GM21786 (cell line): ENCODE measurements at regions not wholly inside any gene's neighbourhood (a gene's known extent, or its start where the extent isn't known, plus 50 kb on each side); places are given as distances from the start of the nearest gene placed in this dataset.
A peak's percentile ranks its signal among the peaks of the same experiment; 100 is the strongest.
"Not testable (repeated sequence)": the region's sequence is repeated elsewhere in the genome, so short reads cannot be mapped to it uniquely, and the experiment has no call there.

Experiments
- ATAC-seq: cut with Tn5 transposase; IDR thresholded peaks from one replicate; pipeline ENCODE4 v1.9.1; 2021; ENCODE audit not compliant: unreplicated experiment

DNA sequence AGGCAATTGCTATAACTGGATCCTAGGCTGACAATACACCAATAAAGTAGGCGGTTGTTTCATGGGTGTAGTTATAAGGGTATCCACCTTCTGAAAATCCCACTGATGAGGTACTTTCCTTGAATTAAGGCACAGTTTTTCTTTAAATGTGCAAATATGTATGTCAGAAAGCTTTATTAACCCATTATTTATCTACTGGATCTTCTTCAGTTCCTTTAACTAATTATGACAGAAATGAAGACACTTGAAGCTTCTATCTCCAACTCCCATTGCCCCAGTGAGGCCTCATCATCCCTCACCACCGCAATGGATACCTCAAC is 159.6 kb upstream of the KLF3 start:
- no peak for ATAC-seq

DNA sequence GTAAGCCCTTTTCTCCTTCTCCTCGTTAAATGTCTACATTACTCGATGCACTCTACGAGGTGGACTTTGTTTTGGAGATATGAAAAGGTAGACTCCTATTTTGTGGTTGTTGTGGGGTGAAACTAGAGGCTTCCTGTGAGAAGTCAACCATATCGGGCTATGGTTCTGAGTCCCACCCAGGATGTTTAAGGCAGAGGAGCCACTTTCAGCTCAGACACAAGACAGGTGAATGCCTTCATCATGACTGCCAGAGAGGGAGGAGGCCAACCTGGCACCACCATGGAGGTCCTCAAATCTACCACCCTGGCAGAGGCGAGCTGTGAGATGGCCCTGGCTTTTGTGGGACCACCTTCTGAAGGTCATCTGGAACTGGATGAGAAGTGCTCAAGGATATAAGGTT is 154.4 kb upstream of the KLF3 start:
- no peak for ATAC-seq

DNA sequence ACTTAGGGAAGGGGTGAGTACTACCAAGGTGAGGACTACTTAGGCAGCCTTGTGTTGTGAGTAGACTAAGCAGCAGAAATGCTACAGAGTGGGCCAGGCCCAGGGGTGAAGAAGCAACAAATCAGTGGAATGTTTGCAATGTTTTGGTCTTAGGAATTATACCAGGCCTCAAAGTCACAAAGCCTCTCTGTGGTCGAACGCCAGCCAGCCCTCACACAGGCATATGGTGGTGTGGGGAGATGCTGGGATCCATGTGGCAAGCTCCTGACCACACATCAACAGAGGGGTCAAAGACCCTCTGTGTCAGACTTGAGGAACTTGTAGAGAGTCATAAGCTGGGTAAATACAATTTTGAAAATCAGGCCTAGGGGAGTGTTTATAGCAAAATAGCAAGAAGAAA is 153.8 kb upstream of the KLF3 start:
- ATAC-seq = no peak

DNA sequence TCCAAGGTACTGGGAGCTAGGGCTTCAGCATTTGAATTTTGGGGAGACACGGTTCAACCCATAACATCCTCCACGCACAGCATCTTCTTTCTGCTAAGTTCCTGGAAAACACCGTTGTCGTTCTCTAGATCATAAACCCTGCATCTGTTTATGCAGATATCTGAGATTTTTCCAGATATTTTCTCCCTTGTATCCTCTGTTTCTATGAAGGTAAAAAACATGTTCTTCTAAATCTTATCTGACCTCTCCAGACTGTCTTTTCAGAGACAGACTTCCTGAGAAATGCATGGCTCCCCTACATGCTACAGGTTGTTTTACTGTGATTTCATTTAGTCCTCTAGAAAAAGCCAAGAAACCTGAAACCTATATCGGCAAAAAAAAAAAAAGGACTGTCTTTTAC is 152.3 kb upstream of the KLF3 start:
- ATAC-seq = no peak

DNA sequence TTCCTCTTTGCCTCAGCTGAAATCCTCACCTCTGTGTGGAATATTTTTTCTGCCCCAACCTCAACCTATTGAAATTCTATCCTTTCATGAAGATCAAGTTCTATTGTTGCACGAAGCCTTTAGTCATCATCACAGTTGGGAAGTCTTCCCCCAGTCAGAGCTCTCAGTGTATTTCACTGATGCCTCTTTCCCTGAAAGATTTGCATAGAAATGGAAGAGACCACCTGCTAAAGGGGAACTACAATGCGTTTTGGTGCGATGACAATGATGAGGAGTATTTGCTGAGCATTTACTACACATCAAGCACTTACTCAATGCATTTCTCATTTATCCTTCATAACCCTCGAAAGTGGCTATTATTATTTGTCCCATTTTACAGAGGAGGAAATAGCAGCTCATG is 151.2 kb upstream of the KLF3 start:
- no peak for ATAC-seq

DNA sequence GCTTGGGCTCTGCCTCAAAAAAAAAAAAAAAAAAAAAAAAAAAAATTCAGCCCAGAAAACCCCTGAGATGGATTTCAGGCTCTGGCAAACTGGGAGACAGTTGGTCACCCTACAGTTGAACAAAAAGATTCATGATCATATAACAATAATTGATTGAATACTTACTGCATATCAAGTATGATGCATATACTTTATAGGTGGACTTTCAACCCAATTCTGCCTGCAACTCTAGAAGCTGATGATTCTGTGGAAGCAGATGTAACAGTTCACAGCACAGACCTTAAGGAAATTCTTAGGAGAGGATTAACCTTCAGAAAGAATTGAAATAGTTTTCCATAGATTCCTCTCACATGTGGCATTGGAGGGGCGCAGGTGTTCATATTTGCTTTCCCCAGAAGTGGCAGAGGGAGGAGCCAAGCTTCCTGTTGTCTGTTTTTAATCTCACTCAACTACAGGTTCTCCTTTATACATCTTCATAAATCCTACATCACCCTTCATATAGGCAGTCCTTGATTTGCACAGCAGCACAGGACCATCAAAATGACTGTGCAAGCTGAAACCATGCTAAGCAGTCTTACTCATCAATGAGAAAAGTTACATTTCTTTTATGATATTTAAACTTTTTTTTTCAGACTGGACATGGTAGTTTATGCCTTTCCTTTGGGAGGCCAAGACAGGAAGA is 149.4 kb upstream of the KLF3 start:
- ATAC-seq = no peak

DNA sequence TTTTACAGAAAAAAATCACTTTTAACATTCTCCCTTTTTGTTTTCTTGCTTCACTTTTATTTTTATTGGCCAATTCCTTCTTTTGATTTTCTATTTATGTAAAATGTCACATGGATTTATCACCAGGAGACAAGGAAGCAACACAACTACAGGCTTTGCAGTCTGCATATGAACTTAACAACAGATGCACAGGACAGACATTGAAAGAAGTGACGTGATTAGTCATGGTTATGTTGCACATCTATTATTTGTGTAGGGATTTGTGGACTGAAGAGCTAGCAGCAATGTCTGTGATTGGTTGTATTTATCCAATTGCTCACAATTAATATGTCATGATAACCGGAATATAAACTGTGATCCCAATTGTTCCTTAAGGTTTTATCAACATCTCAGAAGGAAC is 147.8 kb upstream of the KLF3 start:
- ATAC-seq = no peak

DNA sequence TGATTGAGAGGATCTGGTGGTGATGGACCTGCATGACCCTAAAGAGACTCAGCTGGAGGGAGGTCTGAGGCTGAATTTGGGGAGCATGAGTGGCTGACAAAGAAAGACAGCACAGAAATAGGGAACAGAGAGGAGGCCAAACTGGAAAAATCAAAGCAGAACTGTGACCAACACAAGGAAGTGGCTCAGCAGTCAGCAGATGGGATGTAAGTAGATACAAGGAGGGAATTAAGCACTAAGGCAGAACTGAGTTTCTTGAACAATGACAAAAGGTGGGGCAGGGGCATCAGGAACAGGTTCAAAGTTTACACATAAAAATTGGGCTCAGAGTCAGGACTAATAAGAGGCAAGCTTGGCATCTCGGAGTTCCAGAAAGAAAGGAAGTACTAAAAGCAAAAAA is 144.3 kb upstream of the KLF3 start:
- no peak for ATAC-seq

DNA sequence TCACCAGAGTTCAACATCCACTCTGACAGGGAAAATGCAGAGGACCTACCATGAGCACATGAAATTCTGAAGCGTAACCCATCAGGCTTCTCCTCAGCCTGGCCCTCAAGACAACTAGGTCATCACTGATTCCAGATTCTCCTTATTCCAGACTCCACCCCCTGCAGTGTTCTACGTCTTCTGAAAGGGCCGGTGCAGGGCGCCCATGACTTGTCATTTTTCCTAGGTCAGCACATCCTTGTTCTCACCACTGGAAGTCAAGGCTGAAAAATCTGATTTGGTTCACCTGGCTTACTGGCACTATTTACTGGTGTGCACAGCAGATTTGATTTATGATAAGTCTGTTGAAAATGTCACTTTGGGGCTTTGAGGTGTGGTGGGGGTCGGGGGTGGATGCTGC is 140.9 kb upstream of the KLF3 start:
- ATAC-seq = no peak

DNA sequence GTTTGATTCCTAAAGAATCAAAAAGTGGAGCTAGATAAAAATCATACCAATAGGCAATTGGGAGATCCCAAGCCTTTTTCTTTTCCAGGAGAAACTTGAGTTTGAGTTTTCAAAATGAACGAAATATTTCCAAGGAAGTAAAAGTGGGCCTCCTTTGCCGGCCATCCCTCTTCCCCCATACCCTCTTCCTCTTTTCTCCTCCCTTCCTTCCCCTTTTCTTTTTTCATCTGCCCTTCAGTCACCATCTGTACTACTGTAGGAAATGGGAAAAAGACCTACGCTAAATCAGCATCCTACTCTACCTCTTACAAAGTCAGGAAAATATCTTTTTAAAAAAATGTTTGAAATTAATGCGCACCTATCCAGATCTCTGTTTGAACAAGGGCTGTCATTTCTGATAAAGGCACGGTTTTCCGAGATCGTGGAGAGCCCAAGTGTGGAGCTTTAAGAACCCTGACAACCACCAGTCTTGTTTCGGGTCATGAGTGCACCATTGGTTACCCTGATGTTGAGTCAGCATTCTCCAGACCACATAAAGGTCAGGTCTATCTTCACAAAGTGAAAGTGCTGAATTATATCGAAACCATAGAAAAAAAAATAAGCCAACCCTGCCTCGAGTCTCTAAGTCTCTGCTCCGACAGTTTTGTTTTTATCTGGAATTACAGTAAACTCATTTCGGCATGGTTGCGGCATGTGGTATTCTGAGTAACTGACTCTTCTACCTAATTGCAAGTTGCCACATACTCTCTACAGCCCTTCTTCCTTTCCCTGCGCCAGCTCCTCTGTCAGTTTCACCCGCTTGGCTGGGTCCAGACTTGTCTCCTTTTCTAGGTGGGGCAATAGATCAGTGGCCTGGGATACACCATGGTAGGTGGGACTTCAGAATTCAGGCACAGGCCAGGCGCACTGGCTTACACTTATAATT is 140.2 kb upstream of the KLF3 start:
- ATAC-seq = peak; percentile 97

DNA sequence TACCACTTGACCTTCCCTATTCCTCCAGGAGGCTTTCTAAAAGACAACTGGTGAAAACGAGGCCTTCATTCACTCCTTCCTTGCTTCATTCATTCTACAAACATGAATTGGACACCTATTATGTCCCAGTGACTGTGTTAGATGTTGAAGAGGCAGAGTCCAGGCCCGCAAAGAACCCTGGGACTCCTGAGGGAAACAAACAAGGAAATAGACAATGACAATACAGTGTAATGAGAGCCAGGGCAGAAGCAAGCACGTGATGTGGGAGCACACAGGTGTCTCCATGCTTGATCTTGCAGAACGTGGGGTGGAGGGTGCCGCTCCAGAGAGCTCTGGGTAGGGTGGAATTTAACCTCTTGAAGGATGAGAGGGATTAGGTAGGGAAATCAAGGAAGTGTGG is 137.6 kb upstream of the KLF3 start:
- ATAC-seq = no peak

DNA sequence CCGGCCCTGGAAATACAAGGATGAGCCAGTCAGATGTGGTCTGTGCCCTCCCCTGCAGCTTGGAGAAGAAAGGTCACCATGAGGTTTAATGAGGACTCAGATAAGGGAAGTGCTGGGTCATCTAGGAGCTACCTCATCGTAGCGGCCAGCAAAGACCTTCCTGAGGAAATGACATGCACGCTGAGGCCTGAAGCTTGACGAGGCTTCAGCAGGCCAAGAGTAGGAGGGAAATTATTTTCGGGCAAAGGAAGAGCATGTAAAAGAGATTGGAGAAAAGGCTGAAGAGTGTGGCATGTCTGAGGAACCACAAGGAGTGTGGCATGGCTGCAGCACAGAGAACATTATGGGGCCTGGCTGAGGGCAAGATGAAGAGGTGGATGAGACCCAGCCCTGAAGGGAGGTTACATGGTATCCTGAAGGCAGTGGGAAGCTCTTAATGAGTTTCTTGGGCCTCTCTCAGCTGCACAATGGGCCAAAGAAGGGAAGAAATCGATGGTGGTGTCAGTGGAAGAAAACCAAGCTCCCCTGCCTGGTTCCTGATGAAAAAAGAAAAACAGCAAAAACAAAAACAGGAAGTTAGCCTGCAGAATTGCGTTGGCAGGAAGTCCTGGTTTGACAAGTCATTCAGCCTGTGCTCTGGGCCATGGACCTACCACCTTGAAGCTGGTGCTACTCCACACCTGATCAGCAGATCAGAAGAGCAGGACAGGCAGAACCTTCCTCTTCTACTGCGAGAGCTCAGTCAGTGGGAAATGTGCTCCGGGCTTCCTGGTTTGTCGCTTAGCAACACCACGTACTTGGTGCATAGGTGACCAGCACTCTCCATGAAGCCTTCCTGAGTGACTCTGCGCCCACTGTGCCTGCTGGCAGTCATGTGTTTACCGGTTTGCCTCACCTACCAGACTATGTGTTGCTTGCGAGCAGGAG is 134.5 kb upstream of the KLF3 start:
- ATAC-seq = peak; percentile 76

DNA sequence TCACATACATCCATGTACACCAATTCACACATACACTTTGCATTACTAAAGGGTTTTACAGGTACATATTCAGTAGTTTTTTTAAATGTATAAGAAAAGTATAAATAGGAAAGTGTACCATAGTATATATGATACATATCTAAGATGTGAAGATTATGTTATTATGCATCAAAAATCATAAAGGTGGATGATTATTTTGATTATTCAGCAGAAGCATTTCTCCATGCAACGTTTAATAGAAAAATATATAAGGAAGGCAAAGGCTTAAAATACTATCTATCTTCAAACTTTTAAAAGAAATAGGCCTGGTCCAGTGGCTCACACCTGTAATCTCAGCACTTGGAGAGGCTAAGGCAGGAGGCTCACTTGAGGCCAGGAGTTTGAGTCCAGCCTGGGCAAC is 133.5 kb upstream of the KLF3 start:
- no peak for ATAC-seq

DNA sequence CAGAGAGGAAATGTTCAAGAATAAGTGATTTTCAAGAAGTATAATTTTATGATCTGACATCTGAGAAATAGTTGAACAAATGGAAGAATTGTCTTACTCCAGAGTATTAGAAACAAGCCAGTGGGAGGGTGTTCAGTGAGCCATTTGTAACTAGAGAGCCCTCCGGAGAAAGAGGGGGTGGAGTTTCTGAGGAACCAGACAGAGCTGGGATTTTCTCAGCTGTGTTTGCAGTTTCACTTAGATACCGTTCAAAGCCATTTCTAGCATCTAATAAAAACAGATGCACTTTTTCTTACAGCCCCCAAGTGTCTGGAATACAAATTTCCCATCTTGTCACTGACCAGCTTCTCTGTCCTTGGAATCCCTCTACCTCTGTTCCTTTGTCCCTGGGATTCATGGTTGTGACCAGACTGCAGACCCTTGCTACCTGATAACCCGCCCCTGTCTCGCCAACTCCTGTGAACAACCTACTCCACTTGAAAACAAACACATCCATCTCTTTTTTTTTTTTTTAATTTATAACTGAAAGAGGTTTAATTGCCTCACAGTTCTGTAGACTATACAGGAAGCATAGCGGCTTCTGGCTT is 132.8 kb upstream of the KLF3 start:
- no peak for ATAC-seq

DNA sequence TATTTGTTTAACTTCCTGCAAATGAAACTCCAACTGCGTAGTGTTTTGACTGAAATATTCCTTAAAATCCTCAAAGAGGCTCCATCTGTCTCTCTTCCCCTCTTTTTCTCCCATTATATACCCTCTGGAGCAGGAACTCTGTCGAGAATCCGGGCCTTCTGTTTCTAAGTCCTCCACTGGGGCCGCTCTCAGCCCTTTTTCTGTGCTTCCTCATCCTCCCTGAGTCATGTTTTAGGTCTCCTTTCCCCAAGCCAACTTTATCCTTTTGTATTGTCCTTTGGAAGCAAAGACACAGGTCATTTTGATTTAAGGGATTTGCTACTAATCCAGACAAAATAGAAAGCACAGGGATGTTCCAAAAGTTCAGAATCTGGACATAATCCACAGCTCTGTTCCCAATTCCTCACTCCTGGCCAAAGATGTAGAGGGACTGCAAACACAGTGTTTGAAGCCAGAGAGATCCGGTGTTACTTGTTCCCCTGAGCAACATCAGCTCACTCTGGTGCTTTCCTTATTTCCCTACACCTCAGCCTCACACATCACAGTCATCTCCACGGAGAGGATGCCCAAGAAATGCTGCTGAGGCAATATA is 131.0 kb upstream of the KLF3 start:
- no peak for ATAC-seq

DNA sequence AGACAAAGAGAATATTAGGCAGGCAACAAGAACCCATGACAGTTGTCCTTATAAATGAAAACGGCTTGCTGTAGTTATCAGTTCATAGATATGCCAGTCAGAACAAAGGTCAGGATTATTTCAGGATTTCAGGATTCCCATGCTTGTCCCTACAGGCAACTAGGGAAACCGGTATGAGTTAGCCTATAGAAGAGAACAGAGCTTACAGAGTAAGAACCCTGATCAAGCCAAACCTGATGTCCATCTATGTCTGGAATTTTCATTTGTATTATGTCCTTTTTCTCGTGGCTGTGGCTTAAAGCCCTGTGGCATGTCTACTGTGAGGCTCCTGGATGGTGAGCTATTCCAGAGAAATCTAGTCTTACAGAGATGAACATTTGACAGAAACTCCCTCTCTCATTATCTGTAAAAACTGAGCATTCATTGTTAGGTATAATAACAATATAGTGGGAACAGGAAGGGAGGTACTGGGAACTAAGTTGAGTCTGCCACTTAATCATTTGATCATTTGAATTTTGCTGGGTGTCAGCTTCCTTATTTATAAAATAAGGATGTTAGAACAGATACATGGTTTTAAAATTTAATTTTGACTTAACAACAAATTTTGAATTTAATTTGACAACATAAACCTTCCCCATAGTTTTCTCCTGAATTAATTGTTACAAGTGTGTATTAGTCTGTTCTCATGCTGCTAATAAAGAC is 129.5 kb upstream of the KLF3 start:
- no peak for ATAC-seq

DNA sequence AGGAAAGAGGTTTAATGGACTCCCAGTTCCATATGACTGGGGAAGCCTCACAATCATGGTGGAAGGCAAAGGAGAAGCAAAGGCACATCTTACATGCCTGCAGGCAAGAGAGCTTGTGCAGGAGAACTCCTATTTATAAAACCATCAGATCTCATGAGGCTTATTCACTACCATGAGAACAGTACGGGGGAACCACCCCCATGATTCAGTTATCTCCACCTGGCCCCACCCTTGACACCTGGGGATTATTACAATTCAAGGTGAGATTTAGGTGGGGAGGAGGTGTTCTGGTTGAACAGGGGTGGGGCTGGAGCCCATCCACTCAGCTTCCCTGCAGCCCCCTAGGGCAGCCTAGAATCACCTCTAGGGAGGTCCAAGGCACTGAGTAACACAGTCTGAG is 128.9 kb upstream of the KLF3 start:
- not testable (repeated sequence) for ATAC-seq

DNA sequence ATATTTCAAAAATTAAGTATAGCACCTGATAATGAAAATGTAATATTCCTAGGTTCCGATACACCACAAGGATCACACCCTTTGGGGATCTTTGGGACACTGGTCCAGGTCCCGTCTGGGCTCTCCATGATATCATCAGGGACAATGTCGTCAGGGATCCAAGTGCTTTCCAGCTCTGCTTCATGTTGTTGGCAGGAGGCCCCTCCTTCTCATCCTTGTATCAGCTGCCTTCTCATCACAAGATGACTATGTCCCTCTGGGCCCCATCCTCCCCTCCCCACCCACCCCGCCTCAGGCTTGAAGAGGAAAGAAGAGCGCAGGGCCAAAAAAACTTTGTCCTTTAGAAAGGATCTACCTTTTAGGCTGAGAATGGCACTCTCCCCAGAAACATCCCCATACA is 128.3 kb upstream of the KLF3 start:
- ATAC-seq = no peak

DNA sequence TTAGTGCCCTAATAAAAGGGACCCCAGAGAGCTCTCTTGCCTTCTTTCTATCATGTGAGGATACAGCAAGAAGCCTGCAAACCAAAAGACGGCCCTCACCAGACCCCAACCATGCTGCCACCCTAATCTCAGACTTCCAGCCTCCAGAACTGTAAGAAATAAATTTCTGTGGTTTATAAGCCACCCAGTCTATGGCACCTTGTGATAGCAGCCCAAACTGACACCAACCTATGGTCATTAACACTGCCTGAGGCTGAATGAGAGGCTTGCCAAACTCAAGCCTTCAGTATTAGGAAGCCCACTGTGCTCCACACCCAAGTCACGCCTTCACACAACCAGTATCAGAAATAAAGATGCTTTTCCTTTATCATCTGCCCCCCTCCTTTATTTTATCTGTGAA is 127.3 kb upstream of the KLF3 start:
- ATAC-seq = no peak

DNA sequence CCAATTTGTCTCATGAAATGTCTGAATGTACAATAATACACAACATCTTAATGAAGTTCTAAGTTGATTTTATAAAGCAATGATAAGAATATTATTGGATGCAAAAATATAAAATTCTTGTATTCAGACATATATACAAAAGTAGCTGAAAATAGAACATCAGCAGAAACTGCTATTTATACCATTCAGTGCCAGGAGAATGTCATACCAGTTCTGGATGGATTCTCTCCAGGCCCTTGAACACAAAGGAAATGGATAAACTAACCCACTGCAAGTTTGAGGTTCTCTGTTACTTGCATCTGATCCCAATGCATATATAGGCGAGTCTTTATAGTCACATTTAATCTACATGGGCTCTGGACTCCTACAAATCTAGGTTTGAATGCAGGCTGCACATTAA is 126.3 kb upstream of the KLF3 start:
- ATAC-seq = no peak
